ENCODE measurements at regions not wholly inside any gene's neighbourhood (a gene's known extent, or its start where the extent isn't known, plus 50 kb on each side); places are given as distances from the start of the nearest gene placed in this dataset.

DNA sequence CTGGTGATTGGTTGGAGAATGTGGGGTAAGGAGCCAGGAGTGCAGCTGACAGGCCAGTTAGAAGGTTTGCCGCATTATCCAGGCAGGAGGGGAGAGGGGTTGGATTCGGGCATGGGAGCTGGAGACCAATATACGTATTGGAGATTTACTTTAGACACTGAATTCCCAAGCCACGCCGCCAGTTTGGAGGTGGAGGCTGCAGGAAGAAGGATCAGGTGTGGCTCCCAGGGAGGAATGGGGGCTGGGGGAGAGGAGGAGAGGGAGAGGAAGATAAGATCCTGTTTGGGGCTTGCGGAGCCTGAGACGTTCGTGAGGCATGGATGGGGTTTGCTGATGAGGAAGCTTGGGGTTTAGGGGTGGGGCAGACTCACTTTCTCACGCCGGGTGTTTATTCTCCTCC, 155.1 kb upstream of the IGSF21 start:
- H3K79me2 ChIP-seq (ENCODE audit: control insufficient read depth, insufficient read depth, low read length, unreplicated experiment) = no peaks in the 10 kb centered on the region
- H3K4me3 ChIP-seq (ENCODE audit: low read depth, low read length) = no peak overlapping the region
- peaks cover 49% of the 10 kb centered on the region for H3K27me3 ChIP-seq (ENCODE audit: insufficient read depth, low read length)
- H3K27ac ChIP-seq (ENCODE audit: low read depth, low read length) = no peak overlapping the region
- no peak overlapping the region for H2AFZ ChIP-seq (ENCODE audit: low read length, unreplicated experiment)
- H3K4me1 ChIP-seq (ENCODE audit: control insufficient read depth, insufficient read depth, low read length, unreplicated experiment) = no peaks in the 10 kb centered on the region
- no peaks in the 10 kb centered on the region for H3K36me3 ChIP-seq (ENCODE audit: insufficient read depth, low read length)

DNA sequence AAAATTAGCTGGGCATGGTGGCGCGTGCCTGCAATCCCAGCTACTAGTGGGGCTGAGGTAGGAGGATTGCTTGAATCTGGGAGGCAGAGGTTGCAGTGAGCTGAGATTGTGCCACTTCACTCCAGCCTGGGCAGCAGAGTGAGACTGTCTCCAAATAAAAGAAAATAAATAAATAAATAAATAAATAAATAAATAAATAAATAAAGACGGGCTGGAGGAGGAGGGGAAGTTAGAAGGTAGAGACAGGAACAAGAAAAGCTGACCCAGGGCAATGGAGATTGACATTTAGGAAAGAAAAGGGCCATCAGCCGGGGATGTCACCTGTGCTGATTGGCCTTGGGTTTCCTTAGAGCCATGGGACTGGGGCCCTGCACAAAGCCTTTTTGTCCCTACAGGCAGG, 153.7 kb upstream of the IGSF21 start:
- H3K4me3 ChIP-seq (ENCODE audit: low read depth, low read length) = no peak overlapping the region
- H3K27me3 ChIP-seq (ENCODE audit: insufficient read depth, low read length) = peaks cover 43% of the 10 kb centered on the region
- H3K36me3 ChIP-seq (ENCODE audit: insufficient read depth, low read length) = no peaks in the 10 kb centered on the region
- H3K27ac ChIP-seq (ENCODE audit: low read depth, low read length) = no peak overlapping the region
- H3K4me1 ChIP-seq (ENCODE audit: control insufficient read depth, insufficient read depth, low read length, unreplicated experiment) = no peaks in the 10 kb centered on the region
- no peak overlapping the region for H2AFZ ChIP-seq (ENCODE audit: low read length, unreplicated experiment)
- H3K79me2 ChIP-seq (ENCODE audit: control insufficient read depth, insufficient read depth, low read length, unreplicated experiment) = no peaks in the 10 kb centered on the region

DNA sequence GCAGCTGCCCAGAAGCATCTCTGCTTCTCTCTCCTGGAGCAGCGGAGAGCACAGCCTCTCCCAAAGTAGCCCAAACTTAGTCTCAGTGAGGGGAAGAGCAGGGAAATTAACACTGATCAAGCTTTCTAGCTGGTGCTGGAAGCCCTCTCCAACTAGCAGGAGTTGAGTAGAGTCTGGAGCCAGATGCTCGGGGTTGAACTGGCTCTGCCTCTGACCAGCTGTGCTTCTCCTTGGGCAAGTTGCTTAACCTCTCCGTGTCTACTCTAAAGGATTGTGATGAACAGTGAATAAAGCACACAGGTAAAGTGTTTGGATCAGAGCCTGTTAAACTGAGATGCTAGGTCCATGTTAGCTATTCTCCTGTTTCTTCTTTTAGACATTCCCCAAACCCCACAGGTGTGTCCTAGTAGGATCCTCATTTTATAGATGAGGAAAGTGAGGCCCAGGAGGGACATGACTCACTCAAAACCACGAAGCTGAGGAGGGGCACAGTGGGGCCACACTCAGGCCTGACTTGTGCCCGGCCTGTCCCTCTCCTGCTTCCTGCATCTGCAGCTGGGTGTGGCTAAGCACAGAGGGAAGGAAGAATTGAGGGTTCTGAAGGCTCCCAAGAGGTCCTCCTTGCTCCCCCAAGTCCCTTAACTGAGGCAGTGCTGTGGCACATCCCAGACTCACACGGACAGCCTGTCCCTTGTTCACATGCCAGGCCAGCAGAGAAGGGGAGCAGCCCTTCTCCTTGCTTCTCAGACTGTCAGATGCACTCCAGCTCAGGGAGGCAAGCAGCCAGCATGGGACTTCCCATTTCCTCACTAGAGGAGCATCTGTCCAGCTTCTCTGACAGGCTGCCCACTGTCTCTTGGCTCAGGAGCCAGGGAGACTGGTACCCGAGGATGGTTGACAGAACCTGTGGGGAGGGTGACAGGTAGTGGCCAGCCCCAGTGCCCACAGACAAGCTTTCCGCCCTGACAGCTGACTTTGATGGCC, 152.0 kb upstream of the IGSF21 start:
- H3K27me3 ChIP-seq (ENCODE audit: insufficient read depth, low read length) = peaks cover 38% of the 10 kb centered on the region
- H3K27ac ChIP-seq (ENCODE audit: low read depth, low read length) = no peak overlapping the region
- H2AFZ ChIP-seq (ENCODE audit: low read length, unreplicated experiment) = no peak overlapping the region
- no peaks in the 10 kb centered on the region for H3K79me2 ChIP-seq (ENCODE audit: control insufficient read depth, insufficient read depth, low read length, unreplicated experiment)
- no peaks in the 10 kb centered on the region for H3K4me1 ChIP-seq (ENCODE audit: control insufficient read depth, insufficient read depth, low read length, unreplicated experiment)
- H3K36me3 ChIP-seq (ENCODE audit: insufficient read depth, low read length) = no peaks in the 10 kb centered on the region
- H3K4me3 ChIP-seq (ENCODE audit: low read depth, low read length) = no peak overlapping the region

DNA sequence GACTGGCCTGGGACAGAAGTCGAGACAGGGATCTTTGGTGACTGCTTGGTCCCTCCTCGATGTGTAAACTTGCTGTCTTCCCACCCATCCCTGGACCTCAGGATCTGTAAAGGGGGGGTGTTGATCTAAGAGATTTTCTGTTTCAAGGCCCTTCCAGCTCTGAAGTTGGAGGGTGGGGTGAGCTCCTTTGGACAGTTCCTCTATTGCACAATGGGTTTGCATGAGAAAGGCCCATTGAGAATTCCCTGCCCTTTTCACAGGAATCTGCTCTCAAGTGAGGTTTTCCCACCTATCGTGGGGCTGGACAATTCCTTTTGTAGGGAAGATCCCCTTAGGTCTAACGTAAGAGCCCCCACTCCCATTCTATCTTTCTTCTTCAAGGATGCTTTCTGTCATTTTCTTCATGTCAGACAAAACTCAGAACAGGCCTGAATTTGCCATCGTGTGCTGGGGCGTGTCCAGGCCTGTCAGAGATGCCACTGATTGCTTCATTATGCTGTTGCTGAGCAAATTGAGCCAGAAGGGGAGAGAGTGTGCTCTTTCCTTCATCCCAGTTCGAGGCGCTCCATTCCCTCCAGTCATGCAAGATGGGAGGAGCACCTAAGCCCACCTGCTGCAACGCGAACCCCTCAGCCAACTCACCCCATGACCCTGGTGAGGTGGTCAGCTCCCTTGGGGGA, 149.9 kb upstream of the IGSF21 start:
- no peaks in the 10 kb centered on the region for H3K79me2 ChIP-seq (ENCODE audit: control insufficient read depth, insufficient read depth, low read length, unreplicated experiment)
- H3K27ac ChIP-seq (ENCODE audit: low read depth, low read length) = no peak overlapping the region
- no peak overlapping the region for H2AFZ ChIP-seq (ENCODE audit: low read length, unreplicated experiment)
- no peaks in the 10 kb centered on the region for H3K36me3 ChIP-seq (ENCODE audit: insufficient read depth, low read length)
- peaks cover 31% of the 10 kb centered on the region for H3K27me3 ChIP-seq (ENCODE audit: insufficient read depth, low read length)
- no peak overlapping the region for H3K4me3 ChIP-seq (ENCODE audit: low read depth, low read length)
- H3K4me1 ChIP-seq (ENCODE audit: control insufficient read depth, insufficient read depth, low read length, unreplicated experiment) = no peaks in the 10 kb centered on the region

DNA sequence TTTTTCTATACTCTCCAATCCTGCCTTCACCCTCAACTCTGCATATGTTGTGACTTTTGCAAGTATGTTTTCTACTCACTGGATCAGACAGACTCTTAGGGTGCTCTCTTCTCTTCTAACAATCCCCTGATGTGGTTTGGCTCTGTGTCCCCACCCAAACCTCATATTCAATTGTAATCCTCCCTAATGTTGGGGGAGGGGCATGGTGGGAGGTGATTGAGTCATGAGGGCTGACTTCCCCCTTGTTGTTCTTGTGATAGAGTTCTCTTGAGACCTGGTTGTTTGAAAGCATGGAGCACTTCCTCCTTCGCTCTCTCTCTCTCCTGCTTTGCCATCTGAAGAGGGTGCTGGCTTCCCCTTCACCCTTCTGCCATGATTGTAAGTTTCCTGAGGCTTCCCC, 148.9 kb upstream of the IGSF21 start:
- Histone ChIP-seq H3K36me3 (ENCODE audit: insufficient read depth, low read length) (no peaks in the 10 kb centered on the region), H3K79me2 (ENCODE audit: control insufficient read depth, insufficient read depth, low read length, unreplicated experiment) (no peaks in the 10 kb centered on the region), H3K4me3 (ENCODE audit: low read depth, low read length) (no peak overlapping the region), H3K4me1 (ENCODE audit: control insufficient read depth, insufficient read depth, low read length, unreplicated experiment) (no peaks in the 10 kb centered on the region), H2AFZ (ENCODE audit: low read length, unreplicated experiment) (no peak overlapping the region), H3K27ac (ENCODE audit: low read depth, low read length) (no peak overlapping the region), H3K27me3 (ENCODE audit: insufficient read depth, low read length) (peaks cover 29% of the 10 kb centered on the region)

DNA sequence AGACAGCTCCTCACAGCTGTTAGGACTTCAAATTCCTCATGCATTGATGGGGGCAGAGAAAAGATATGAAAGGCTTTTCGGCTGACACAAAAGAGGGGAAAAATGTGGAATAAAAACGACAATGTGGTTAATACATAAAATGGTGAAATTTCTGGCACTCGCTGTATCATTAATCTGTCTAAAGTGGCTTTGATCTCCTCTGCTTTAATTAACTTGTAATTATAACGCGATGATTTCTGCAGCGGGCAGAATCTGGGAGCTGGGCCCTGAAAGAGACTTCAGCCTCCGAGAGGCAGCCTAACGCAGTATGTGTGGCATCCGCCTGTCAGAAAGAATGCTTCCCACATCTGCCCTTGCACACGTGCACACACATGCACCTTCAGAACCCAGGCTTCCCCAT, 144.1 kb upstream of the IGSF21 start:
- Histone ChIP-seq H2AFZ (ENCODE audit: low read length, unreplicated experiment) (no peak overlapping the region), H3K4me3 (ENCODE audit: low read depth, low read length) (no peak overlapping the region), H3K36me3 (ENCODE audit: insufficient read depth, low read length) (no peaks in the 10 kb centered on the region), H3K27ac (ENCODE audit: low read depth, low read length) (no peak overlapping the region), H3K4me1 (ENCODE audit: control insufficient read depth, insufficient read depth, low read length, unreplicated experiment) (no peaks in the 10 kb centered on the region), H3K27me3 (ENCODE audit: insufficient read depth, low read length) (peaks cover 23% of the 10 kb centered on the region), H3K79me2 (ENCODE audit: control insufficient read depth, insufficient read depth, low read length, unreplicated experiment) (no peaks in the 10 kb centered on the region)

DNA sequence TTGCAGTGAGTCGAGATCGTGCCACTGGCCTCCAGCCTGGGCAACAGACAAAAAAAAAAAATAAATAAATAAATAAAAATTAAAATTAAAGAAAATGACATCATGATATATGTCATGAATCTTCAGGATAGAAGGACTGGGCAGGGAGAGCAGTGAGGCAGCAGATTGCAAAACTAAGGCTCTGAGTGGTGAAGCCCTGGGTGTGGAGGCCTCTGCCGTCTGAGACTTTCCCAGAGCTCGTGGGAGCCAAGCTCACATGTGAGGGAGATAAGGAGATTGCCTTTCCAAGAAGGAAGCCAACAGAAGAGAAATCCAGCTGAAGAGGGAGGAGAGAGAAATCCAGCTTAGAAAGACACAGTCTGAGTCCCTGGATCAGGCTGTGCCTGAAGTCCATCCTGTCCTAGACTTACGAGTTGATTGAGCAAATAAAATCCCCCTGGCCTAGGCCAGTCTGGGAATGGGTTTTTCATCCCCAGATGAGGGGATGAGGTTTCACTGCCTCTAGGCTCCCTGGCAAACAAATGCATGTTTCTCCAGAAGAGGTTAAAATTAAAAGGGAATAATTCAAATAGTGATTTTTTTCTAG, 142.0 kb upstream of the IGSF21 start:
- H3K36me3 ChIP-seq (ENCODE audit: insufficient read depth, low read length) = no peaks in the 10 kb centered on the region
- no peak overlapping the region for H2AFZ ChIP-seq (ENCODE audit: low read length, unreplicated experiment)
- peaks cover 17% of the 10 kb centered on the region for H3K27me3 ChIP-seq (ENCODE audit: insufficient read depth, low read length)
- no peak overlapping the region for H3K27ac ChIP-seq (ENCODE audit: low read depth, low read length)
- no peak overlapping the region for H3K4me3 ChIP-seq (ENCODE audit: low read depth, low read length)
- H3K4me1 ChIP-seq (ENCODE audit: control insufficient read depth, insufficient read depth, low read length, unreplicated experiment) = no peaks in the 10 kb centered on the region
- no peaks in the 10 kb centered on the region for H3K79me2 ChIP-seq (ENCODE audit: control insufficient read depth, insufficient read depth, low read length, unreplicated experiment)

DNA sequence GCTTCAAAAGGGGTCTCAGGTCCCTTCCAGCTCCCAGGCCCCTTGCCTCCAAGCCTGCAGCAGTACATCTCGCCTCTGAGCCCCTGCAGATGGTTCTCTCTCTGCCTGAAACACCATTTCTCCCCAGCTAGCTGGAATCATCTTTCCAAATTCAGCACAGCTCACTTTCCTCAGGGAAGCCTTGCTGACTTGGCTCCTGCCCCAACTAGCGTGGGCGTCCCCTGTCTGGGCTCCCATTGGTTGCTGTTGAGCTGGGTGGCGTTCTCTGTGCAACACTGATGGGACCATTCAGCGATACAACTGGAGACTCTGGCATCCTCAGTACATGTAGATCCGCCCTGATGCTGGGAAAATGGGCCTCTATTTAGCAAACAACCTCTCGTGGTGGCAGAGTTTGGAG, 141.3 kb upstream of the IGSF21 start:
- H3K4me1 ChIP-seq (ENCODE audit: control insufficient read depth, insufficient read depth, low read length, unreplicated experiment) = no peaks in the 10 kb centered on the region
- no peaks in the 10 kb centered on the region for H3K36me3 ChIP-seq (ENCODE audit: insufficient read depth, low read length)
- H3K27me3 ChIP-seq (ENCODE audit: insufficient read depth, low read length) = peaks cover 14% of the 10 kb centered on the region
- H2AFZ ChIP-seq (ENCODE audit: low read length, unreplicated experiment) = no peak overlapping the region
- H3K4me3 ChIP-seq (ENCODE audit: low read depth, low read length) = no peak overlapping the region
- no peak overlapping the region for H3K27ac ChIP-seq (ENCODE audit: low read depth, low read length)
- H3K79me2 ChIP-seq (ENCODE audit: control insufficient read depth, insufficient read depth, low read length, unreplicated experiment) = no peaks in the 10 kb centered on the region

DNA sequence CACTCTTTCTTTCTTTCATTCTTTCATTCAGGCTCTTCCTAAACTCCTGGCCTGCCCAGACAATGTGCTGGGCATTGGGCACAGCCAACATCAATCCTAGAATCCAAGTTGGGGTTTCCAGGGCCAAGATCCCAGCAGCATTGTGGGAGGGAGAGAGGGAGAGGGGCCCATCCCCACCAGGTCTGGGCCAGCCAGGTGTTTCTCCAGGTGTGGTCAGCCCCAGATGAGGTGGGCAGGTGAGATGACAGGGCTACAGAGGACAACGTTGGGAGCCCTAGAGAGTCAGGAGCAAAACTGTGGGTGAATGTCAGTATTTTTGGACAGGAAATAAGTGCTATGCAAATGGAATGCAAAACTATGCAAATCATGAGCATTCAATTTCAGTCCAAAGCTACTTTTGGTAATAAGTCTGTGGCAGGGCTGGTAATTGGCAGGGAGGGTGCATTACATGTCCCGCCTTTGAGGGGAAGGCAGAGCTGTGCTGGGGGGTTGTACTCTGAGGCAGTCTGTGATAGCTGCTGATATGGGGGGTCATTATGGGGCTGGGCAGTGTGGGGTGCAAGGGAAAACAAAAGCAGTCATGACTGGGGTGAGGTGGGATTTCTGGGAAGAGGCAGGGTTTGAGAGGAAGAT, 139.9 kb upstream of the IGSF21 start:
- Histone ChIP-seq H3K36me3 (ENCODE audit: insufficient read depth, low read length) (no peaks in the 10 kb centered on the region), H3K4me1 (ENCODE audit: control insufficient read depth, insufficient read depth, low read length, unreplicated experiment) (no peaks in the 10 kb centered on the region), H3K27ac (ENCODE audit: low read depth, low read length) (no peak overlapping the region), H2AFZ (ENCODE audit: low read length, unreplicated experiment) (no peak overlapping the region), H3K27me3 (ENCODE audit: insufficient read depth, low read length) (peaks cover 11% of the 10 kb centered on the region), H3K4me3 (ENCODE audit: low read depth, low read length) (no peak overlapping the region), H3K79me2 (ENCODE audit: control insufficient read depth, insufficient read depth, low read length, unreplicated experiment) (no peaks in the 10 kb centered on the region)

DNA sequence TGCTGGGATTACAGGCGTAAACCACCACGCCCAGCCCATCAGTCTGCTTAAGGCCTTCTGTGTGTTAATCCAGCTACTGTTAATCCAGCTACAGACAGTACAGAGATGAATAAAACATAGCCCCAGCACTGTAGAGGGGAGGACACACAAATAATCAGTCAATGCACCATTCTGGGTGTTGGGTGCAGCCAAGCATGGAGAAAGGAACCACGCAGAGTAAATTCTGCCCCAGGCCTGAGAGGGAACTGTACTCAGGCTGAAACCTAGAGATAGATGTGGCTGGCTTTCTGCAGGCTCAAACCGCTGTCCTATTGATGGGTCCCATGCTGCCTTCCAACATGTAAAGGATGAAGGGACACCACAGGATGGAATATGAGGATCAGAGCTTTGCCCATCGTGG, 136.8 kb upstream of the IGSF21 start:
- no peaks in the 10 kb centered on the region for H3K4me1 ChIP-seq (ENCODE audit: control insufficient read depth, insufficient read depth, low read length, unreplicated experiment)
- H3K79me2 ChIP-seq (ENCODE audit: control insufficient read depth, insufficient read depth, low read length, unreplicated experiment) = no peaks in the 10 kb centered on the region
- H3K27ac ChIP-seq (ENCODE audit: low read depth, low read length) = no peak overlapping the region
- H3K4me3 ChIP-seq (ENCODE audit: low read depth, low read length) = no peak overlapping the region
- no peaks in the 10 kb centered on the region for H3K36me3 ChIP-seq (ENCODE audit: insufficient read depth, low read length)
- H3K27me3 ChIP-seq (ENCODE audit: insufficient read depth, low read length) = peaks cover 21% of the 10 kb centered on the region
- H2AFZ ChIP-seq (ENCODE audit: low read length, unreplicated experiment) = no peak overlapping the region
